NT2/D1 (cell line): ENCODE measurements at regions not wholly inside any gene's neighbourhood (a gene's known extent, or its start where the extent isn't known, plus 50 kb on each side); places are given as distances from the start of the nearest gene placed in this dataset.

Source experiments
- DNase-seq: peaks from one replicate; pipeline ENCODE4 v3.0.0-alpha.2; 2011; ENCODE audit warnings: low read depth, low spot score
- H3K27me3 ChIP-seq: 2 replicates; pipeline ENCODE4 v1.6.0; 2011; ENCODE audit warnings: mild to moderate bottlenecking; ENCODE audit not compliant: insufficient read length, insufficient read depth
- H3K36me3 ChIP-seq: 2 replicates; pipeline ENCODE4 v1.6.1; 2011; ENCODE audit warnings: mild to moderate bottlenecking, low read length, mixed read lengths; ENCODE audit not compliant: insufficient read depth, insufficient read length
- H3K4me1 ChIP-seq: 2 replicates; pipeline ENCODE4 v1.5.1; 2011; ENCODE audit not compliant: insufficient read depth, insufficient read length
- H3K4me3 ChIP-seq: 2 replicates; pipeline ENCODE4 v1.5.1; 2011; ENCODE audit warnings: low read depth; ENCODE audit not compliant: insufficient read length
- H3K9ac ChIP-seq: 2 replicates; pipeline ENCODE4 v1.6.0; 2011; ENCODE audit warnings: low read depth; ENCODE audit not compliant: insufficient read length
- H3K9me3 ChIP-seq: 2 replicates; pipeline ENCODE4 v1.5.1; 2011; ENCODE audit warnings: mild to moderate bottlenecking, low read length; ENCODE audit not compliant: insufficient read depth
- SUZ12 ChIP-seq: IDR thresholded peaks from 2 replicates; pipeline ENCODE4 v1.6.1; 2011; ENCODE audit not compliant: insufficient read length, insufficient read depth; ENCODE audit errors: extremely low read depth
- YY1 ChIP-seq: IDR thresholded peaks from 2 replicates; pipeline ENCODE4 v1.6.1; 2011; ENCODE audit not compliant: insufficient read length, insufficient read depth
- ZNF274 ChIP-seq: IDR thresholded peaks from 2 replicates; pipeline ENCODE4 v1.6.1; 2011; ENCODE audit warnings: mild to moderate bottlenecking, low read depth, low read length

DNA sequence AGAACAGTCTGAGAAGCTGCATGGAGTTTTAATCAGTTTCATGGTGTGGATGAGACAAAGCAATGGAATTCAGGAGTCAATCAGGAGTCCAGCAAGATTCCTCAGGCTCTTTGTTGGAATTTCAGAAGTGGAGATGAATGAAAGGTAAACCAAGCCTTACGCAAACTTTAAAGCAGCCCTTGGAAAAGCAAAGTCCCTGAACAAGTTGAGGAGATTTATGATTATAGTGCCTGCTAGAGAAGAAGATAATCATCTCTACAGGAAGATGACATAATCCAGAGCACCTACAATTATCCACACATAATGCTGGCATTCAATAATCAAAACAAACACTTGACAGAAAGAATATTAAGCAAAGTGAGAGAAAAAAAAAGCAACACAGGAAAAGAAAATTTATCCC is 1380.1 kb upstream of the NUDT12 start:
- Histone ChIP-seq H3K9ac (no peak overlapping the region), H3K27me3 (no peaks in the 10 kb centered on the region), H3K4me3 (no peak overlapping the region), H3K9me3 (no peaks in the 10 kb centered on the region), H3K36me3 (no peaks in the 10 kb centered on the region), H3K4me1 (no peaks in the 10 kb centered on the region)
- DNase-seq: no peak
- TF ChIP-seq YY1 (no peak), SUZ12 (no peak), ZNF274 (no peak)

DNA sequence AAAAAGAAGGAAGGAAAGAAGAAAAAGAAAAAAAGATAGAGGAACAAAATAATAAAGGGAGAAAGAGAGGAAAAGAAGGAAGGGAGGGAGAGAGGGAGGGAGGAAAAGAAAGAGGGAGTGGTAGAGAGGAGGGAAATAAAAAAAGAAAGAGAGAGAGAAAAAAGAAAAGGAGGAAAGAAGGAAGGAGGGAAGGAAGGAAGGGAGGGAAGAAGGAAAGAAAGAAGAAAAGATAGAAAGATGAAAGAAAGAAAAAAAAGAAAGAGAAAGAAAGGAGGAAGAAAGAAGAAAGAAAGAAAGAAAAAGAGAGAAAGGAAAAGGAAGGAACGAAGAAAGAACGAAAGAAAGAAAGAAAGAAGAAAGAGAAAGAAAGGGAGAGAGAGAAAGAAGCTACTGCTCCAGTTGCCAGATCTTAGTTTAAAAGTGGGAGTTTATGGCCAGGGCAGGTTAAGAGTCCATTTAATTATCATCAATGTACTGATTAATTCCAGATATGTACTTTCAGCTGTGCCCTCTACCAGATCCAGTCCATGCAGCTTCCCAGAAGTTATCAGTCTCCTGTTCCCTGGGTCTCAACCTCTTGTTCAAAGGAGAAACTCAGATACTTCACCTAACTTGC is 1378.5 kb upstream of the NUDT12 start:
- H3K27me3 ChIP-seq: no peaks in the 10 kb centered on the region
- H3K9ac ChIP-seq: no peak overlapping the region
- H3K4me1 ChIP-seq: no peaks in the 10 kb centered on the region
- DNase-seq: no peak
- H3K36me3 ChIP-seq: no peaks in the 10 kb centered on the region
- TF ChIP-seq YY1: no peak
- TF ChIP-seq SUZ12: no peak
- no peak for TF ChIP-seq ZNF274
- H3K9me3 ChIP-seq: no peaks in the 10 kb centered on the region
- H3K4me3 ChIP-seq: no peak overlapping the region

DNA sequence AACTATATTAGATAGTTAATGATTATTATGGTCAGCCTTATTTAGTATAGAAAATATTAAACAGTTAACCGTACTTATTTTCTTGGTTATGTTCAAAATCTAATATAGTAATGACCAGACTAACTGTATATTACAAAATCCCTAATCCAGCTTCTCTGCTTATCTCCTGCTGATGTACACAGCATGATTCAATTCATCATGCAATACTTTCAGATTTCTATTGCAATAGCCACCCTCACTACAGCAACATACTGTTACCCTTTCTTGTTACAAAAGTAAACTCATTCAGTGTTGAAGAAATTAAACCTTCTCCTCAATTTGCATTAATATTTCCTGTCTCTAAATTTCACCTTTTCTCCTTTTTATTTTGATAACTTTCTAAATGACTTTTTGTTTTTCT is 1375.0 kb upstream of the NUDT12 start:
- Histone ChIP-seq H3K9me3 (no peaks in the 10 kb centered on the region), H3K4me3 (no peak overlapping the region), H3K36me3 (no peaks in the 10 kb centered on the region), H3K9ac (no peak overlapping the region), H3K27me3 (no peaks in the 10 kb centered on the region), H3K4me1 (no peaks in the 10 kb centered on the region)
- TF ChIP-seq SUZ12 (no peak), YY1 (no peak), ZNF274 (no peak)
- DNase-seq: no peak

DNA sequence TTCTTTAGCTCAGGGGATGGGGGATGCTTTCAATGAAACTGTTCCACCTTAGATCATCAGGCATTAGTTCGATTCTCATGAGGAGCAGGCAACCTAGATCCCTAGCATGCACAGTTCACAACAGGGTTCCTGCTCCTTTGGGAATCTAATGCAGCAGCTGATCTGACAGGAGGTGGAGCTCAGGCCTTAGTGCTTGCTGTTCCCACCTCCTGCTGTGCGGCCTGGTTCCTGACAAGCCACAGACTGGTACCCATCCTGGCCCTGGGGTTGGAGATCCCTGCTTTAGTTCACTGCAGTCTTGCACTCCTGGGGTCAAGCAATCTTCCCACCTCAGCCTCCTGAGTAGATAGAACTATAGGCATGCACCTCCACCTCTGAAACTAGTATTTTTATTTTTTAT is 1369.8 kb upstream of the NUDT12 start:
- H3K9me3 ChIP-seq: peaks cover 6% of the 10 kb centered on the region; the same call in 1 of the 2 replicates
- no peak overlapping the region for H3K9ac ChIP-seq
- H3K27me3 ChIP-seq: no peaks in the 10 kb centered on the region
- no peak for TF ChIP-seq SUZ12
- no peak for TF ChIP-seq ZNF274
- no peak for TF ChIP-seq YY1
- H3K4me3 ChIP-seq: no peak overlapping the region
- DNase-seq: no peak
- no peaks in the 10 kb centered on the region for H3K36me3 ChIP-seq
- no peaks in the 10 kb centered on the region for H3K4me1 ChIP-seq

DNA sequence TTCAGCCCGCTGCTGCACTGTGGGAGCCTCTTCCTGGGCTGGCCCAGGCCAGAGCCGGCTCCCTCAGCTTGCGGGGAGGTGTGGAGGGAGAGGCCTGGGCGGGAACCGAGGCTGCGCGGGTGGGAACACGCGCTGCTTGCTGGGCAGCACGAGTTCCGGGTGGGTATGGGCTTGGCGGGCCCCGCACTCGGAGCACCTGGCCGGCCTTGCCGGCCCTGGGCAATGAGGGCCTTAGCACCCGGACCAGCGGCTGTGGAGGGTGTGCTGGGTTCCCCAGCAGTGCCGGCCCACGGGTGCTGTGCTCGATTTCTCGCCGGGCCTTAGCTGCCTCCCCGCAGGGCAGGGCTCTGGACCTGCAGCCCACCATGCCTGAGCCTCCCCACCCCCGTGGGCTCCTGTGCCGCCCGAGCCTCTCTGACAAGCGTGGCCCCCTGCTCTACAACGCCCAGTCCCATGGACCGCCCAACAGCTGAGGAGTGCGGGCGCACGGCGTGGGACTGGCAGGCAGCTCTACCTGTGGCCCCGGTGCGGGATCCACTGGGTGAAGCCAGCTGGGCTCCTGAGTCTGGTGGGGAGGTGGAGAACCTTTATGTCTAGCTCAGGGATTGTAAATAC is 1366.4 kb upstream of the NUDT12 start:
- peaks cover 6% of the 10 kb centered on the region; the same call in 1 of the 2 replicates for H3K9me3 ChIP-seq
- no peaks in the 10 kb centered on the region for H3K36me3 ChIP-seq
- no peak for DNase-seq

DNA sequence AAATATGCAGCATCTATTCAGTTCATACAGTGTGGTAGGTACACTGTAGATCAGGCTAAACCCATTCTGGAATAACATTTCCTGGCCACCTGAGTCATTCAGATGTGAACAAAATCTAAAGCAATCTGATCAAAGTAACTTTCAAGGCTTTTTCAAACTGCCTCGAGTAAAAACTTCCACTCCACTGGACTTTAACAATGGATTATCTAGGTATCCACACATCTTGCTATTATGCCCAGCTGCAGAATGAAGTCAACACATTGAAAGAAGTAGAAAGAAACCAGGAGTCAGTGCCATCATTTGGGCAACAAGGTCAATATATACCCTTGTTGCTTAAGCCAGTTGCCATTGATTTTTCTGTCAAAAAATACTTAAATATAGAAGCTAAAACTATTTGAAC is 1352.6 kb upstream of the NUDT12 start:
- H3K4me1 ChIP-seq: no peaks in the 10 kb centered on the region
- no peaks in the 10 kb centered on the region for H3K27me3 ChIP-seq
- H3K4me3 ChIP-seq: no peak overlapping the region
- H3K9me3 ChIP-seq: no peaks in the 10 kb centered on the region
- DNase-seq: no peak
- TF ChIP-seq SUZ12 (no peak), YY1 (no peak), ZNF274 (no peak)
- no peaks in the 10 kb centered on the region for H3K36me3 ChIP-seq
- H3K9ac ChIP-seq: no peak overlapping the region

More for the DNA sequence above, 1366.4 kb upstream of the NUDT12 start:
- Histone ChIP-seq H3K4me1 (no peaks in the 10 kb centered on the region), H3K9ac (no peak overlapping the region), H3K27me3 (no peaks in the 10 kb centered on the region), H3K4me3 (no peak overlapping the region)
- no peak for TF ChIP-seq ZNF274
- no peak for TF ChIP-seq YY1

DNA sequence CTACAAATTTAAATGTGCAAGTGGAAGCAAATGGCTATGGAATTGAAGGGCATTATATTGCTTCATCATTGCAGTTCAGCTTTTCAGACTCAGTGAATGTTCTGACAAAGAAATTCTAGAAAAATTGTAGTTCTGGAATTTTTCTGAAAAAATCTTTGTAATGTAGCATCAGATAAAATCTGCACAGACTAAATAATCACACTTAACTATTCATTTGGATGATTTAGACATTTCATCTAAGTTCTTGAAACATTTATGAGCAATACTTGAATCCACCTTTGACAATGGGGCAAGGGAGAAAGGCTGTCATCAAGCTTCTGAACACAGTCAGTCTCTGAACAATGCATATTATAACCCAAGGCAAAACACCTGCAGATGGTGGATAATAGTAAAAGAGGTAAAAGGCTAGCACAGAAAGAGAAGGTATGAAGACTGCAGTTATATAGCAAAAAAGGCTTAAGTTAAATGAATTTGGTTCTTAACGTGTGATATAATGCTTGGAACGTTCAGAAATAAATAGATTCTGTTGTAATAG is 1352.0 kb upstream of the NUDT12 start:
- Histone ChIP-seq H3K36me3 (no peaks in the 10 kb centered on the region), H3K27me3 (no peaks in the 10 kb centered on the region), H3K9me3 (no peaks in the 10 kb centered on the region), H3K4me3 (no peak overlapping the region), H3K4me1 (no peaks in the 10 kb centered on the region), H3K9ac (no peak overlapping the region)
- DNase-seq: no peak
- TF ChIP-seq ZNF274 (no peak), YY1 (no peak), SUZ12 (no peak)
